ENCODE measurements at regions not wholly inside any gene's neighbourhood (a gene's known extent, or its start where the extent isn't known, plus 50 kb on each side); places are given as distances from the start of the nearest gene placed in this dataset.
A peak's percentile ranks its signal among the peaks of the same experiment; 100 is the strongest.

DNA sequence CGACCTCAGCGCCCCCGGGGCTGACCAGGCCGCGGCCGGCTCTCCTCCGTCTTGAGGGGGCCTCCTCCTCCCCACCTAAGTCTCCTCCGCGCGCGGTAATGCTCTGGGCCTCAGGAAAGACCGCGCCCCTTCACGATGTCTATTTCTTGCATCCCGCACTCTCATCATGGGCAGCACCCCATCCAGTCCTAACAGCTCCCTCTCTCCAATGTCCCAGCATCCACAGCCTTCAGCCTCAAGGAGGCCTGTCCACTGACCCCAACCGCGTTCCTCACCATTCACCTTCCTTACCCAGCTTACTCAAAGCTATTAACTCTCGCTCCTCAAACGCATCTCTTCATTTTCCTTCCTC lies 77.5 kb downstream of the MAGED4 start:
- Histone ChIP-seq H2AFZ (ENCODE audit: control insufficient read depth, low read depth, low read length) (peak overlapping the region; percentile 98), H3K27ac (ENCODE audit: control insufficient read depth, insufficient read depth) (peak overlapping the region; percentile 79; the same call in 1 of the 2 replicates), H3K4me3 (peak overlapping the region; percentile 68), H3K36me3 (ENCODE audit: control insufficient read depth in 2 of 2, insufficient read depth in 2 of 2, low read length in 1 of 2) (no peaks in the 10 kb centered on the region), H4K20me1 (ENCODE audit: control insufficient read depth, insufficient read depth) (no peaks in the 10 kb centered on the region), H3K9ac (ENCODE audit: control insufficient read depth, insufficient read depth, low read length) (peak overlapping the region; percentile 70), H3K4me2 (ENCODE audit: control insufficient read depth, insufficient read depth) (peak overlapping the region; percentile 84), H3K9me3 (replicated peaks; ENCODE audit: control insufficient read depth, insufficient read depth, low read length) (no peaks in the 10 kb centered on the region), H3K4me1 (ENCODE audit: control insufficient read depth, insufficient read depth, low read length) (no peaks in the 10 kb centered on the region; the same call in none of the 2 replicates), H3K79me2 (ENCODE audit: control insufficient read depth, insufficient read depth, low read length) (no peaks in the 10 kb centered on the region), H3K27me3 (replicated peaks in 1 of 2; ENCODE audit: control insufficient read depth in 2 of 2, insufficient read depth in 2 of 2, low read length in 1 of 2) (no peaks in the 10 kb centered on the region)
- WGBS (ENCODE audit: insufficient coverage, insufficient replicate concordance, low lambda C conversion rate, missing lambda C conversion rate) = 28% methylated on average over 19 of the region's 19 CpGs
- POLR2A ChIA-PET = no interaction called here
- no peak for TF ChIP-seq POLR2AphosphoS5 (IDR thresholded peaks at IDR 0.05; ENCODE audit: low read length)
- TF ChIP-seq MTA2 (IDR thresholded peaks at IDR 0.05; ENCODE audit: low read depth) = no peak
- no peak for TF ChIP-seq RAD21 (IDR thresholded peaks at IDR 0.05; ENCODE audit: insufficient read depth, low read depth, low read length)
- TF ChIP-seq, protein P1, sequence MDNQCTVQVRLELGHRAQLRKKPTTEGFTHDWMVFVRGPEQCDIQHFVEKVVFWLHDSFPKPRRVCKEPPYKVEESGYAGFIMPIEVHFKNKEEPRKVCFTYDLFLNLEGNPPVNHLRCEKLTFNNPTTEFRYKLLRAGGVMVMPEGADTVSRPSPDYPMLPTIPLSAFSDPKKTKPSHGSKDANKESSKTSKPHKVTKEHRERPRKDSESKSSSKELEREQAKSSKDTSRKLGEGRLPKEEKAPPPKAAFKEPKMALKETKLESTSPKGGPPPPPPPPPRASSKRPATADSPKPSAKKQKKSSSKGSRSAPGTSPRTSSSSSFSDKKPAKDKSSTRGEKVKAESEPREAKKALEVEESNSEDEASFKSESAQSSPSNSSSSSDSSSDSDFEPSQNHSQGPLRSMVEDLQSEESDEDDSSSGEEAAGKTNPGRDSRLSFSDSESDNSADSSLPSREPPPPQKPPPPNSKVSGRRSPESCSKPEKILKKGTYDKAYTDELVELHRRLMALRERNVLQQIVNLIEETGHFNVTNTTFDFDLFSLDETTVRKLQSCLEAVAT (IDR thresholded peaks at IDR 0.05) = peak; percentile 98
- ATAC-seq (no peak), FAIRE-seq (no peak), DNase-seq (ENCODE audit: low read depth, low spot score) (no peak)
- BruUV-seq (replicated peaks) = no TSS peak
- CTCF ChIA-PET = interaction anchor here (0.6 to 1.4 kb wide), 8 partner anchors 8 to 922 kb away, joined by 3 to 5 read pairs (median 3); no protein-coding TSS in a partner anchor
- intact Hi-C loops (cut with micrococcal nuclease; ENCODE audit: unreplicated experiment) (loop anchor here (5.0 kb wide), 1 partner anchor 1570 kb away; no protein-coding TSS in a partner anchor), in situ Hi-C loops (cut with MboI) (loop anchor here (10.0 kb wide), 1 partner anchor 647 kb away; the partner anchor contains the start of gene CENPVL3)
- RAD21 ChIA-PET (ENCODE audit: unreplicated experiment) = interaction anchor here (0.9 to 1.4 kb wide), 3 partner anchors 621 to 662 kb away, joined by 4 to 5 read pairs (median 4); no protein-coding TSS in a partner anchor
- SMC1A ChIA-PET (ENCODE audit: uncharacterized antibody, unreplicated experiment) = interaction anchor here (1.4 kb wide), 1 partner anchor 10 kb away, joined by 5 read pairs; no protein-coding TSS in a partner anchor

DNA sequence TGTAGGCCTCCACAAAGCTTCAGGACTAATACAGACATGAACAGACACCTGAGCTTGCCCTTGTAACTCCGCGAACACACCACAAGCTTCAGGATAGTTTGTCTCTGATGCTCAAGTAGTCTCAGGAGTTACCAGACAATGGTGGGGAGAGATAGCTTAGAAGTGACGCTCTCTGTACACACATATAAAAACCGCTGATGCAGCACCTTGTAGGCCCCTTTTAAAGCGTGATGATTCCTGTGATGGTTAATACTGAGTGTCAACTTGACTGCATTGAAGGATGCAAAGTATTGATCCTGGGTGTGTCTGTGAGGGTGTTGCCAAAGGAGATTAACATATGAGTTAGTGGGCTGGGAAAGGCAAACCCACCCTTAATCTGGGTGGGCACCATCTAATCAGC lies 78.7 kb downstream of the MAGED4 start:
- H3K9me3 ChIP-seq (replicated peaks; ENCODE audit: control insufficient read depth, insufficient read depth, low read length) = no peaks in the 10 kb centered on the region
- FAIRE-seq (no peak), ATAC-seq (no peak), DNase-seq (ENCODE audit: low read depth, low spot score) (no peak)
- no peak overlapping the region for H3K4me2 ChIP-seq (ENCODE audit: control insufficient read depth, insufficient read depth)
- no peak overlapping the region for H3K27ac ChIP-seq (ENCODE audit: control insufficient read depth, insufficient read depth)
- in situ Hi-C loops (cut with MboI) (loop anchor here (10.0 kb wide), 1 partner anchor 649 kb away; the partner anchor contains the start of gene CENPVL3), intact Hi-C loops (cut with micrococcal nuclease; ENCODE audit: unreplicated experiment) (loop anchor here (5.0 kb wide), 1 partner anchor 1571 kb away; no protein-coding TSS in a partner anchor)
- no TSS peak for BruUV-seq (replicated peaks)
- no peak overlapping the region for H3K4me3 ChIP-seq
- H3K4me1 ChIP-seq (ENCODE audit: control insufficient read depth, insufficient read depth, low read length) = no peaks in the 10 kb centered on the region; the same call in none of the 2 replicates
- no peaks in the 10 kb centered on the region for H4K20me1 ChIP-seq (ENCODE audit: control insufficient read depth, insufficient read depth)
- ChIA-PET CTCF (no interaction called here), POLR2A (no interaction called here), SMC1A (ENCODE audit: uncharacterized antibody, unreplicated experiment) (no interaction called here), RAD21 (ENCODE audit: unreplicated experiment) (interaction anchor here (0.5 kb wide), 1 partner anchor 510 kb away, joined by 3 read pairs; no protein-coding TSS in a partner anchor)
- no peaks in the 10 kb centered on the region for H3K36me3 ChIP-seq (ENCODE audit: control insufficient read depth in 2 of 2, insufficient read depth in 2 of 2, low read length in 1 of 2)
- no peak overlapping the region for H3K9ac ChIP-seq (ENCODE audit: control insufficient read depth, insufficient read depth, low read length)
- no peaks in the 10 kb centered on the region for H3K27me3 ChIP-seq (replicated peaks in 1 of 2; ENCODE audit: control insufficient read depth in 2 of 2, insufficient read depth in 2 of 2, low read length in 1 of 2)
- no peaks in the 10 kb centered on the region for H3K79me2 ChIP-seq (ENCODE audit: control insufficient read depth, insufficient read depth, low read length)
- H2AFZ ChIP-seq (ENCODE audit: control insufficient read depth, low read depth, low read length) = no peak overlapping the region
- TF ChIP-seq WRNIP1 (IDR thresholded peaks at IDR 0.05; ENCODE audit: borderline replicate concordance, low read depth, low read length) (no peak), ZBED1 (IDR thresholded peaks at IDR 0.05; ENCODE audit: borderline replicate concordance) (no peak), SREBF2 (IDR thresholded peaks at IDR 0.05; ENCODE audit: low read length) (no peak)
- TF ChIP-seq, protein P2, sequence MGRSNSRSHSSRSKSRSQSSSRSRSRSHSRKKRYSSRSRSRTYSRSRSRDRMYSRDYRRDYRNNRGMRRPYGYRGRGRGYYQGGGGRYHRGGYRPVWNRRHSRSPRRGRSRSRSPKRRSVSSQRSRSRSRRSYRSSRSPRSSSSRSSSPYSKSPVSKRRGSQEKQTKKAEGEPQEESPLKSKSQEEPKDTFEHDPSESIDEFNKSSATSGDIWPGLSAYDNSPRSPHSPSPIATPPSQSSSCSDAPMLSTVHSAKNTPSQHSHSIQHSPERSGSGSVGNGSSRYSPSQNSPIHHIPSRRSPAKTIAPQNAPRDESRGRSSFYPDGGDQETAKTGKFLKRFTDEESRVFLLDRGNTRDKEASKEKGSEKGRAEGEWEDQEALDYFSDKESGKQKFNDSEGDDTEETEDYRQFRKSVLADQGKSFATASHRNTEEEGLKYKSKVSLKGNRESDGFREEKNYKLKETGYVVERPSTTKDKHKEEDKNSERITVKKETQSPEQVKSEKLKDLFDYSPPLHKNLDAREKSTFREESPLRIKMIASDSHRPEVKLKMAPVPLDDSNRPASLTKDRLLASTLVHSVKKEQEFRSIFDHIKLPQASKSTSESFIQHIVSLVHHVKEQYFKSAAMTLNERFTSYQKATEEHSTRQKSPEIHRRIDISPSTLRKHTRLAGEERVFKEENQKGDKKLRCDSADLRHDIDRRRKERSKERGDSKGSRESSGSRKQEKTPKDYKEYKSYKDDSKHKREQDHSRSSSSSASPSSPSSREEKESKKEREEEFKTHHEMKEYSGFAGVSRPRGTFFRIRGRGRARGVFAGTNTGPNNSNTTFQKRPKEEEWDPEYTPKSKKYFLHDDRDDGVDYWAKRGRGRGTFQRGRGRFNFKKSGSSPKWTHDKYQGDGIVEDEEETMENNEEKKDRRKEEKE (IDR thresholded peaks at IDR 0.05) = no peak
- 87% methylated on average over 5 of the region's 5 CpGs for WGBS (ENCODE audit: insufficient coverage, insufficient replicate concordance, low lambda C conversion rate, missing lambda C conversion rate)

Measured in GM12878 (cell line).